WERI-Rb-1 (cell line): ENCODE measurements at regions not wholly inside any gene's neighbourhood (a gene's known extent, or its start where the extent isn't known, plus 50 kb on each side); places are given as distances from the start of the nearest gene placed in this dataset.
A peak's percentile ranks its signal among the peaks of the same experiment; 100 is the strongest.

Experiments used
- DNase-seq: peaks from one replicate; pipeline ENCODE4 v3.0.0-alpha.2; 2020
- H3K27ac ChIP-seq: fragments of 250-450 bp; sonication (Bioruptor Pico); 2 replicates; pipeline ENCODE4 v1.5.1; 2020; ENCODE audit warnings: mild to moderate bottlenecking, moderate library complexity
- H3K27me3 ChIP-seq: fragments of 250-450 bp; sonication (Bioruptor Pico); 2 replicates; pipeline ENCODE4 v1.5.1; 2021; ENCODE audit warnings: mild to moderate bottlenecking, low read depth, moderate library complexity; ENCODE audit not compliant: insufficient read depth, severe bottlenecking
- H3K36me3 ChIP-seq: fragments of 250-450 bp; sonication (Bioruptor Pico); 2 replicates; pipeline ENCODE4 v1.5.1; 2020; ENCODE audit warnings: mild to moderate bottlenecking, moderate library complexity
- H3K4me3 ChIP-seq: 2 replicates; pipeline ENCODE4 v1.5.1; 2011; ENCODE audit warnings: low read depth, mild to moderate bottlenecking, control low read depth, low read length
- H3K9me3 ChIP-seq: fragments of 250-450 bp; sonication (Bioruptor Pico); 2 replicates; pipeline ENCODE4 v1.5.1; 2021; ENCODE audit warnings: mild to moderate bottlenecking, moderate library complexity; ENCODE audit not compliant: severe bottlenecking
- CTCF ChIP-seq: IDR thresholded peaks from 2 replicates; pipeline ENCODE4 v1.5.1; 2011; ENCODE audit warnings: low read depth, mild to moderate bottlenecking, control low read depth, inconsistent platforms, low read length

DNA sequence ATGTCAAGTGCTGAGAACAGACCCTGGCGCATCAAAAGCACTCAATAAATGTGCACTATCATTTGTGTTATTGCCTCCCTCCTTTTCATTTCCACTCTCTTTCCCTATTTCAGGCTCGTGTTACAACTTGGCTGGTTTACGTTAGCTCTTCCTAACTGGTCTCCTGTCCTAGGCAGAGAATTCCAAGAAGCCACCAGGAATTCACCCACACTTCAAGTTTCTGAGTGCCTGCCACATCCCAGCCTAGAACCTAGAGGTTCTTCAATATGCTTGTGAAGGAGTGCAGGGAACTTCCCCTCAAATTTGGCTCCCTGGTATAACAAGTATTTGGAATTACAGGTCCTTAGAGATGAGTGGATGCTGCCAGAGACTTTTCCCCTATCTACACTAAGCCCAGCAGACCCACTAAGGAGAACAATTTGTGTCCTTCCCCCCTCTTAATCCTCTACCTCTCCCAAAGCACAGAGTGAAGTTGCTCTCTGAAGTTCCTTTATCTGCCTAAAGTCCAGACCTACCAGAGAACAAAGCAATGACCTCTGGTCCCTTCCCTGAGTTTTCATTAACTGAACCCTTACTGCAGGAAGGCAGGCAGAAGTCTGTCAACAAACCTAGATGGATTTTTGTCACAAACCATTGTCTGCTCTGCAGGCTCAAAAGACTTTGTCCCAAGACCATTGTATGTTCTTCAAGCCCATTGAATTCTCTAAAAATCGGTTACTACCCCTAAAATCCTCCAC, 201.6 kb upstream of the JARID2 start:
- no peak for TF ChIP-seq CTCF
- no peaks in the 10 kb centered on the region for H3K9me3 ChIP-seq
- H3K27me3 ChIP-seq, result no peaks in the 10 kb centered on the region
- no peak overlapping the region for H3K27ac ChIP-seq
- no peak overlapping the region for H3K4me3 ChIP-seq
- DNase-seq, result no peak
- no peaks in the 10 kb centered on the region for H3K36me3 ChIP-seq

DNA sequence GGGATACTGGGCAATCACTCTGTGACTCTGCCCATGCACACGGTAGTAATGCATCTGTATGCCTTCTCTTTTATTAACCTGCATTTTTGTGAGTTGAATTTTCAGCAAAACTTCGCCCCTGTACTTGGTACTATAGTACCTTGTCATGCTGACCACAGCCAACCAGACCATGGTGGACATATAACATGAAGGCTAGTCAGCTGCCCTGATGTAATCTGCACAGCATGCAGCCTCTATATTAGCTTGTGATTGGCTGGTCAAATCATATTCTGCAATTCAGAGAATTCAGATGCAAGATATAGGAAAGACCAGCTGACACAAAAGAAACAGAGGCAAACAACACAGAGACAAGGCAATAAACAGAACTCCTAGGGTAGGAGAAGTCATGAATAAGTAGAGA, 200.9 kb upstream of the JARID2 start:
- TF ChIP-seq CTCF, result no peak
- Histone ChIP-seq H3K27me3 (no peaks in the 10 kb centered on the region), H3K27ac (no peak overlapping the region), H3K36me3 (no peaks in the 10 kb centered on the region), H3K4me3 (no peak overlapping the region), H3K9me3 (no peaks in the 10 kb centered on the region)
- DNase-seq, result no peak

GRCh38 chr6:15046751-15047150, 199.1 kb upstream of the JARID2 start:
- Histone ChIP-seq H3K4me3 (no peak overlapping the region), H3K36me3 (no peaks in the 10 kb centered on the region), H3K27me3 (no peaks in the 10 kb centered on the region), H3K27ac (no peak overlapping the region), H3K9me3 (no peaks in the 10 kb centered on the region)
- no peak for DNase-seq
- no peak for TF ChIP-seq CTCF

GRCh38 chr6:15048367-15048766, 197.5 kb upstream of the JARID2 start:
- H3K27ac ChIP-seq, result no peak overlapping the region
- H3K9me3 ChIP-seq, result no peaks in the 10 kb centered on the region
- no peak overlapping the region for H3K4me3 ChIP-seq
- no peak for DNase-seq
- no peak for TF ChIP-seq CTCF
- no peaks in the 10 kb centered on the region for H3K27me3 ChIP-seq
- H3K36me3 ChIP-seq, result no peaks in the 10 kb centered on the region

DNA sequence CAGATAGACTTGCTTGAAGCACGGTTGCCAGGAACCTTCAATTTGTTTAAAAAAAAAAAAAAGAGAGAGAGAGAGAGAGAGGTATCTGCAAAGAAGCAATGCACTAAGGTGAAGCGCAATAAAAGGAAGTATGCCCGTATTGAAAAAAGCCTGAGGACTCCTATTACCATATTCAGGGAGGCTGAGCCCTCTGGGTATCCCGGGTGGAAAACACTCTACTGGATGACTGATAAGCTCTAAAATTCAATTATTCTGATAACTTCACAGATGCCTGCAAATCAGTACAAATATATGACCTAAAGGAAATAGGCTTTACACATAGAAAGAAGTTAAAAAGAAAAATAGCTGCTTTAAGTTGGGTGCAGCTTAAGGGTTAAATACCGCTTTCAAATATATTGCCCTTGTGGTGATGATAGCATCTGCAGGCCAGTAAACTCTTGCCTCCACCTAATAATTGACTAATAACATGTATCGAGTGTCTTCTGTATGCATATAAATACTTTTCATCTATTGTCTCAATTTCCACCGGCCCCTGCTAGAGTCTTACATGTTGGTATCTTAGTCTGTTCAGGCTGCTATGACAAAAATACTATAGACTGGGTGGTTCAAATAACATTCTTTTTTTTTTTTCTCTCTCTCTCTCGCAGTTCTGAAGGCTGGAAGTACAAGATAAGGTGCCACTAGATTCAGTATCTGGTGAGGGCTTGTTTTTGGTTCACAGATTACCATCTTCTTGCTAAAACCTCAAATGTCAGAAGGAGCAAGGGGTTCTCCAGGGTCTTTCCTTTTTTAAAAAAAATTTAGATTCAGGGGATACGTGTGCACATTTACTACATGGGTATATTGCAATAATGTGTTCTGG, 187.4 kb upstream of the JARID2 start:
- Histone ChIP-seq H3K27me3 (no peaks in the 10 kb centered on the region), H3K27ac (no peak overlapping the region), H3K9me3 (peaks cover 10% of the 10 kb centered on the region), H3K36me3 (no peaks in the 10 kb centered on the region), H3K4me3 (no peak overlapping the region)
- DNase-seq, result no peak
- 0 out of 2 replicates have a peak, but pooled peaks have one; percentile 11 for TF ChIP-seq CTCF
